ENCODE measurements at regions not wholly inside any gene's neighbourhood (a gene's known extent, or its start where the extent isn't known, plus 50 kb on each side); places are given as distances from the start of the nearest gene placed in this dataset.

GRCh38 chr4:84413480-84413879, 85.6 kb downstream of the NKX6-1 start:
- no peak overlapping the region for H3K4me3 Mint-ChIP-seq (ENCODE audit: unreplicated experiment)
- peaks cover 26% of the 10 kb centered on the region for H3K27me3 Mint-ChIP-seq (ENCODE audit: low read depth)
- TF ChIP-seq CTCF (IDR thresholded peaks at IDR 0.05), result no peak
- H3K36me3 Mint-ChIP-seq (ENCODE audit: low read depth), result no peaks in the 10 kb centered on the region
- H3K4me1 Mint-ChIP-seq (ENCODE audit: low read depth), result no peaks in the 10 kb centered on the region
- DNase-seq (ENCODE audit: low spot score), result no peak
- no peaks in the 10 kb centered on the region for H3K9me3 Mint-ChIP-seq (ENCODE audit: low read depth)
- no peak overlapping the region for H3K27ac Mint-ChIP-seq (ENCODE audit: unreplicated experiment)

DNA sequence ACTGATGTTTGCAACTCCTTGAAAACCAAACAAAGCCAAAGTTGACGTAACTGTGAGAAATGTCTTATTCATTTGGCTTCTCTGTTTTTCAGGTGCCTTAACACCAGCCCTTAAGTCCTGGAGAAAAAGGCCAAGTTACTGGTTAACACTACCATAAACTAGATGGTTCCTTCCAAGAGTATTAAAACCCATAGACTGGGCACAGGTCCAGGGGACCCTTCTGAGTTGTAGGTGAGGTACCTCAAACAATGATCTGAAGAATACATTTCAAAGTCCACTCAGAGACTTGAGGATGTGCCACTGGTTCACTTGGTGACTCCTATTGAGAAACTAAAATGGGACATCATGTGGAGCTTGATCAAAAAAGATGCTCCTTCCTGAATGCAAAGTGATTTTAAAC, 87.0 kb downstream of the NKX6-1 start:
- Mint-ChIP-seq H3K4me3 (ENCODE audit: unreplicated experiment) (no peak overlapping the region), H3K9me3 (ENCODE audit: low read depth) (no peaks in the 10 kb centered on the region), H3K27ac (ENCODE audit: unreplicated experiment) (no peak overlapping the region), H3K4me1 (ENCODE audit: low read depth) (no peaks in the 10 kb centered on the region), H3K27me3 (ENCODE audit: low read depth) (peaks cover 22% of the 10 kb centered on the region), H3K36me3 (ENCODE audit: low read depth) (no peaks in the 10 kb centered on the region)
- no peak for DNase-seq (ENCODE audit: low spot score)
- no peak for TF ChIP-seq CTCF (IDR thresholded peaks at IDR 0.05)

DNA sequence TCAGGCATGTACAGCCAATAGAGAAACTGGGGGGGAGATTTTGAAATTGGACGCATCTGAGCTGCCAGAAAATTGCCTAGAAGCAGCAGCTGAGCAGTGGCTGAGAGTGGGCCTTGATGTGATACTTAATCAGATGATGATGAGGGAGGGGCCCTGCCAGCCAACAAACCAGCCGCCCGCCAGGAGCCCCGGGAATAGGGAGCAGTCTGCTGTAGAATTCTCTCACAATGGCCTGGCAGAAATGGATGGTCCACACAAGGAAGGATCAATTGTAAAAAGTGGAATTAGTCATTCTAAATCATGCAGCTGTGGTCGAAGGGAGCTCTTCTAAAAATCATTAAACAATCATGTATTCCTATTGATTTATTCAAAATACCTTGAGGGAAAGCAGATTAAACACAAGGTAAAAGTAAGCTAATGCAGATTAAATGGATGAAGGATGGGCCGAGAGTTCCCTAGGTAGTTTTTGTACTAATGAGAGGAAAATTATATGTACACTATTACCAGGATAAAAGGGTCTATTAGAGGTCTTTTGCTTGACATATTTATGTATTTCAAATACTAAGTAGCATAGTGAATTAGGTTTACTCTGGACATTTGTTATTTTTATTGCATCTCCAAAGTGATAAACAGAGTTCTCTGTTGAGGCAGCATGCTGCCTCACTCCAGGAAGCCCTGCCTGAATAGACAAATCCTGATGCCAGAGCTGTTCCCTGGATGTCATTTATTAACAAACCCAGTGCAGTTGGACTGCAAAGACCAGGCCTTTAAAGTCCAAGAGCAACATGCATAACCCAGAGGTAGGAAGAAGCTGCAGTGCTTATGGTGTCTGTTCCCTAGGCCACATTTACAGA, 91.3 kb downstream of the NKX6-1 start:
- no peaks in the 10 kb centered on the region for H3K36me3 Mint-ChIP-seq (ENCODE audit: low read depth)
- no peaks in the 10 kb centered on the region for H3K9me3 Mint-ChIP-seq (ENCODE audit: low read depth)
- peaks cover 19% of the 10 kb centered on the region for H3K27me3 Mint-ChIP-seq (ENCODE audit: low read depth)
- TF ChIP-seq CTCF (IDR thresholded peaks at IDR 0.05), result no peak
- H3K27ac Mint-ChIP-seq (ENCODE audit: unreplicated experiment), result no peak overlapping the region
- H3K4me1 Mint-ChIP-seq (ENCODE audit: low read depth), result no peaks in the 10 kb centered on the region
- DNase-seq (ENCODE audit: low spot score), result no peak
- no peak overlapping the region for H3K4me3 Mint-ChIP-seq (ENCODE audit: unreplicated experiment)

GRCh38 chr4:84403656-84404055, 95.4 kb downstream of the NKX6-1 start:
- no peak overlapping the region for H3K27ac Mint-ChIP-seq (ENCODE audit: unreplicated experiment)
- no peaks in the 10 kb centered on the region for H3K36me3 Mint-ChIP-seq (ENCODE audit: low read depth)
- no peaks in the 10 kb centered on the region for H3K9me3 Mint-ChIP-seq (ENCODE audit: low read depth)

More at GRCh38 chr4:84403656-84404055, 95.4 kb downstream of the NKX6-1 start:
- H3K4me1 Mint-ChIP-seq (ENCODE audit: low read depth), result no peaks in the 10 kb centered on the region
- no peak for TF ChIP-seq CTCF (IDR thresholded peaks at IDR 0.05)
- DNase-seq (ENCODE audit: low spot score), result no peak
- H3K4me3 Mint-ChIP-seq (ENCODE audit: unreplicated experiment), result no peak overlapping the region
- H3K27me3 Mint-ChIP-seq (ENCODE audit: low read depth), result peaks cover 6% of the 10 kb centered on the region

Measured in chondrocyte (in vitro differentiated cells).